HL-60 (cell line): ENCODE measurements at regions not wholly inside any gene's neighbourhood (a gene's known extent, or its start where the extent isn't known, plus 50 kb on each side); places are given as distances from the start of the nearest gene placed in this dataset.

Source experiments
- DNase-seq, 2 experiments: peaks; one replicate each; pipeline ENCODE4 v3.0.0-alpha.2; 2010 to 2020; ENCODE audit warnings: low read depth in 1 of 2, low spot score in 1 of 2
- H3K27ac ChIP-seq: fragments of 250-450 bp; sonication (Bioruptor Pico); replicated peaks from 2 replicates; pipeline ENCODE4 v1.5.1; 2020; ENCODE audit warnings: mild to moderate bottlenecking, moderate library complexity
- H3K27me3 ChIP-seq: fragments of 250-450 bp; sonication (Bioruptor Pico); 2 replicates; pipeline ENCODE4 v1.5.1; 2021; ENCODE audit warnings: mild to moderate bottlenecking, moderate library complexity; ENCODE audit not compliant: insufficient read depth, poor library complexity, severe bottlenecking
- H3K4me3 ChIP-seq: replicated peaks from 2 replicates; pipeline ENCODE4 v1.5.1; 2011; ENCODE audit warnings: mild to moderate bottlenecking, control low read depth, low read length; ENCODE audit not compliant: insufficient read depth
- GABPA ChIP-seq: IDR thresholded peaks from 2 replicates; pipeline ENCODE4 v1.6.1; 2012; ENCODE audit warnings: low read depth
- POLR2AphosphoS5 ChIP-seq: IDR thresholded peaks from 2 replicates; pipeline ENCODE4 v1.6.1; 2012; ENCODE audit warnings: low read depth
- REST ChIP-seq: IDR thresholded peaks from 2 replicates; pipeline ENCODE4 v1.6.1; 2012; ENCODE audit warnings: low read depth; ENCODE audit not compliant: insufficient replicate concordance
- SPI1 ChIP-seq: IDR thresholded peaks from 2 replicates; pipeline ENCODE4 v1.6.1; 2012; ENCODE audit warnings: low read depth, mild to moderate bottlenecking, borderline replicate concordance
- TF ChIP-seq, protein P1 (sequence below): IDR thresholded peaks from one replicate; pipeline ENCODE4 v1.5.1; 2011; ENCODE audit warnings: low read length, control low read depth, inconsistent platforms; ENCODE audit not compliant: insufficient read depth

DNA sequence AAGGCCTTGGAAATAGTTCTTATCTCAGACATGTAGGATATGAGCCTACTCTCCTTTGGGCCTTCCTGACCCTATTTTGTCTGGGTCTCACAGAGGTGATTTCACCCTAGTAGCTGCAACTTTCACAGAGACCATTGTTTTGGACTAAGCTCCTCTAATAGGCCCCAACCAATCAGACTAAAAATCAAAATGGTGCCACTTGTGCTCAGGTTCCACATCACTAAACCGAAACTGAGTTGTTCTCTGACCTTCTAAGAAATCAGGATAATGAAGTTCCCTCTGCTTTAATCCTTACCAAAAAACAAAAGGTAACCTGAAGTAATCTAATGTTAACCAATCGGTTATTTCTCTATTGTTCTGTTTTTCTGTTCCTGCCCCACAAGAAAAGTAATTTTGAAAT, 143.6 kb downstream of the CD24 start:
- TF ChIP-seq GABPA, result no peak
- no peak for TF ChIP-seq POLR2AphosphoS5
- TF ChIP-seq, protein P1, sequence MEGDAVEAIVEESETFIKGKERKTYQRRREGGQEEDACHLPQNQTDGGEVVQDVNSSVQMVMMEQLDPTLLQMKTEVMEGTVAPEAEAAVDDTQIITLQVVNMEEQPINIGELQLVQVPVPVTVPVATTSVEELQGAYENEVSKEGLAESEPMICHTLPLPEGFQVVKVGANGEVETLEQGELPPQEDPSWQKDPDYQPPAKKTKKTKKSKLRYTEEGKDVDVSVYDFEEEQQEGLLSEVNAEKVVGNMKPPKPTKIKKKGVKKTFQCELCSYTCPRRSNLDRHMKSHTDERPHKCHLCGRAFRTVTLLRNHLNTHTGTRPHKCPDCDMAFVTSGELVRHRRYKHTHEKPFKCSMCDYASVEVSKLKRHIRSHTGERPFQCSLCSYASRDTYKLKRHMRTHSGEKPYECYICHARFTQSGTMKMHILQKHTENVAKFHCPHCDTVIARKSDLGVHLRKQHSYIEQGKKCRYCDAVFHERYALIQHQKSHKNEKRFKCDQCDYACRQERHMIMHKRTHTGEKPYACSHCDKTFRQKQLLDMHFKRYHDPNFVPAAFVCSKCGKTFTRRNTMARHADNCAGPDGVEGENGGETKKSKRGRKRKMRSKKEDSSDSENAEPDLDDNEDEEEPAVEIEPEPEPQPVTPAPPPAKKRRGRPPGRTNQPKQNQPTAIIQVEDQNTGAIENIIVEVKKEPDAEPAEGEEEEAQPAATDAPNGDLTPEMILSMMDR, result no peak
- TF ChIP-seq REST, result no peak
- no peak for TF ChIP-seq SPI1
- no peaks in the 10 kb centered on the region for H3K27me3 ChIP-seq
- no peak overlapping the region for H3K27ac ChIP-seq
- no peak overlapping the region for H3K4me3 ChIP-seq
- DNase-seq, result no peak

GRCh38 chr6:106829451-106829850, 145.1 kb downstream of the CD24 start:
- DNase-seq, result no peak
- TF ChIP-seq SPI1, result no peak
- TF ChIP-seq GABPA, result no peak
- no peak for TF ChIP-seq POLR2AphosphoS5
- TF ChIP-seq, protein P1, result no peak
- TF ChIP-seq REST, result no peak
- H3K4me3 ChIP-seq, result no peak overlapping the region

DNA sequence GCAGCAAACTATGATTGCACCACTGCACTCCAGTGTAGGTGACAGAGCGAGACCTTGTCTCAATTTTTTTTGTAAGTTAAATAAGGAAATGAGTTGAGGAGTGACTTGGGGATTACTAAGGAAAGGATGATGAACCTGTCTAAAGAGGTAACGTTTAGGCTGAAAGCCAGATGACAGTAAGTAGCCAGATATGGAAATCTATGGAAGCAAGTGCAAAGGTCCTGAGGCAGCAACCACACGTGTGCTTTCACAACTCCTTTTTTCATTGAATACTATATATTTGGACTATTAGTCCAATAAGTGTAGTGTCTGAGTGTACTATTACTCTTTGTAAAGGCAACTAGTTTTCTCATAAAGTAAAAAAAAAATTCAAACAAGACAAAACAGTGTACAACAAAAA, 147.4 kb downstream of the CD24 start:
- H3K4me3 ChIP-seq, result no peak overlapping the region
- no peak overlapping the region for H3K27ac ChIP-seq
- H3K27me3 ChIP-seq, result no peaks in the 10 kb centered on the region
- no peak for TF ChIP-seq REST
- no peak for TF ChIP-seq GABPA
- no peak for TF ChIP-seq SPI1
- TF ChIP-seq POLR2AphosphoS5, result no peak
- TF ChIP-seq, protein P1, result no peak
- DNase-seq, result no peak

More at GRCh38 chr6:106829451-106829850, 145.1 kb downstream of the CD24 start:
- Histone ChIP-seq H3K27ac (no peak overlapping the region), H3K27me3 (no peaks in the 10 kb centered on the region)
